NCI-H2196 (cell line): ENCODE measurements at regions not wholly inside any gene's neighbourhood (a gene's known extent, or its start where the extent isn't known, plus 50 kb on each side); places are given as distances from the start of the nearest gene placed in this dataset.
"Not testable (repeated sequence)": the region's sequence is repeated elsewhere in the genome, so short reads cannot be mapped to it uniquely, and the experiment has no call there.

Experiments used
- DNase-seq: peaks from one replicate; lab custom pipeline; 2025; ENCODE audit not compliant: unreplicated experiment; lab: John Stamatoyannopoulos, UW

DNA sequence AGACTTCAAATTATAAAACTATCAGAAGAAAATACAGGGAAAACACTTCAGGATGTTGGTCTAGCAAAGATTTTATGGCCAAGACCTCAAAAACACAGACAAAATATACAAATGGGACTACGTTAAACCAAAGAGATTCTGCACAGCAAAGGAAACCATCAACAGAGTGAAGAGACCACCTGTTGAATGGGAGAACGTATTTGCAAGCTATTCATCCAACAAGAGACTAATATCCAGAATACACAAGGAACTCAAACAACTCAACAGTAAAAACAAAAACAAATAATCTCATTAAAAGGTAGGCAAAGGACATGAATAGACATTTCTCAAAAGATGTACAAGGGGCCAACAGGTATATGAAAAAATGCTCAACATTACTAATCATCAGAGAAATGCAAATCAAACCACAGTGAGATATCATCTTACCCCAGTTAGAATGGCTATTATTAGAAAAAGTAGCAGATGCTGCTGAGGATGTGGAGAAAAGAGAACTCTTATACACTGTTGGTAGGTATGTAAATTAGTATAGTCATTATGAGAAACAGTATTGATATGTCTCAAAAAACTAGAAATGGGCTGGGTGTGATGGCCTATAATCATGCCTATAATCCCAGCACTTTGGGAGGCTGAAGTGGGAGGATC is 112.6 kb downstream of the LRIG2 start:
- DNase-seq, result no peak

DNA sequence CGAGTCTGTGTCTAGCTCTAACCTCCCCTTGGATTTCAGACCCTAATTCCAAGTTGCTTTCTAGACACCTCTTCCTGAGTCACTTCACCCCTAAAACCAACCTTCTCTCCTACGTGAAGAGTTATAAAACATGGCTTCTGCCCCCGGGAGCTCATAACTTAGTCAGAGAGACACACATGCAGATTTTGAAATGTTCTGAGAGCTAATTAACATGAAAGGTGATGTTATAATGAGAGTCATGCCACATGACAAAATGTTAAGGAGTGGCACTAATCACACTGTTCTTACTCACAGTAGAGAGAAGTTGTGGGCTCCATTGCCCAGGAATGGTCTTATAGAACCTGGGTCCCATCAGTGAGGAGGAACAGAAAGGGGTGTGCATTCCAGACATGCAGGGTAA is 117.1 kb downstream of the LRIG2 start:
- no peak for DNase-seq

DNA sequence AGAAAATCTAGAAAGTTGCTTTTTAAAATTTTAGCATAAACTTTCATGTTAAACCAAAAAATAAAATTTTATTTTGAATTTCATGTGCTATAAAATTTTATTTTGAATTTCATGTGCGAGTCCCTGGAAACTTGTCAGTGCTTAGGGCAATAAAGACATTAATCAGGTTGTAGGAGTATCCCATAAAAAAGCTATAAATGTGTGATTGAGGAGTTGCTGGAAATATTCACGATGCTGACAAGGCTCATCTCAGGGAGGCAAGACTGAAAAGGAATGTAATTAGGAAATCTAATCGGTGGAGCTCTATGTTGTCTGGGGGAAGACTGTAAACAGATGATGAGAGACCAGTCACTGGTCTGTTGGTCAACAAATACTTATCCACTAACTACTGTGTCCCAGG is 117.9 kb downstream of the LRIG2 start:
- DNase-seq, result no peak

DNA sequence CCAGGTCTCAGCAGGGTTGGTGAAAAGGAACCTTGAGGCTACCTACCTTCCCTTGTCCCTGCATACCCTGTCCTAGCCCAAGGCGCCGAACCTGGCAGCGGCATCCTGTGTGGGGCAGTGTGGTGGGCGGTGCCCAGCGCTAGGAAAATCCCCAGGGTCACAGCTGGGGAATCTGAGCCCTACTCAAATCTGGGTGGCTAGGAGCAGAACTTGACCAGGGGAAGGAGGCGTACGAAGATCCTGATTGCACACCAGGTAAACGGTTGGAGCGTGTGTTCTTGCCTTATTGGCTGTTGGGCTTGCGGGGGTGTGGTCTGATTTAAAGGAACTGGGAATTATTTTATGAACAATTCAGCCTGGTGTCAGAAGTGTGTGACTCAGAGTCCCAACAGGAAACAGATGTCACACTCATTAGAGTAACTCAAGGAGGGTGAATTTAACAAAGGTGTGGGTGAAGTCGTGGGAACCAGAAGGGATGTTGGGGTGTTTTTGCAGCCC is 118.6 kb downstream of the LRIG2 start:
- no peak for DNase-seq

DNA sequence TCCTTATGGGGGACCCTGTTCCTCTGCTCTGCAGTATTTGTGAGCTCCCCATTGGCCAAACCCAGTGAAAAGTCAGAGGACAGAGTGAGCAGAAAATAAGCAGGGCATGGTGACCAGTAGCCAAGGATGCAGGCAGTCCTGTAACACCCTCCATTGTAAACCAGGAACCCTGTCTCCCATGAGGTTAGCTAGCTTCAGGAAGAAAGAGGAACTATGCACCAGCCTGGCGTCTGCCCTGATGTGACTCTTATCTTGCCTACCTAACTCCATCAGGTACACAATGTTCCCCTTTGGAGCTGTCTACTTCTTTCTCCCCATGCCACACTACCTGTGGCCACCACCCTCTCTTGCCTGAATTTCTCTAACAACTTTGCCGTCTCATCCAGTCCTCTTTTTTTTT is 119.2 kb downstream of the LRIG2 start:
- no peak for DNase-seq

DNA sequence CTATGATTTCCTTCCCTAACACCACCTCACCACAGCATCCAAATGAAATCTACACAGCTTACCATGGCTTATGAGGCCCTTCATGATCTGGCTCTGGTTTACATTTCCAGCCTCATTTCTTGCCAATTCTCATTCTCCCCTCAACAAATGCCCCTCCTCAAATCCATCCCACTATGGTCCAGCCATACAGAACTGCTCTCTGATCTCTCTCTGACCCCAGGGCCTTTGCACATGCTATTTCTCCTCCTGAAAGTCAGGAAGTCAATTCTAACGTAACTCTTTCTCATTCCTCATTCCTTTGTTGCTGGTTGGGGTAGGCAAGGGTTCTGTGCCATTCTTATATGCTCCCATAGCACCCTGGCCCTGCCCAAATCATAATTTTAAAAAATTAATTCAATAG is 120.0 kb downstream of the LRIG2 start:
- DNase-seq, result no peak

DNA sequence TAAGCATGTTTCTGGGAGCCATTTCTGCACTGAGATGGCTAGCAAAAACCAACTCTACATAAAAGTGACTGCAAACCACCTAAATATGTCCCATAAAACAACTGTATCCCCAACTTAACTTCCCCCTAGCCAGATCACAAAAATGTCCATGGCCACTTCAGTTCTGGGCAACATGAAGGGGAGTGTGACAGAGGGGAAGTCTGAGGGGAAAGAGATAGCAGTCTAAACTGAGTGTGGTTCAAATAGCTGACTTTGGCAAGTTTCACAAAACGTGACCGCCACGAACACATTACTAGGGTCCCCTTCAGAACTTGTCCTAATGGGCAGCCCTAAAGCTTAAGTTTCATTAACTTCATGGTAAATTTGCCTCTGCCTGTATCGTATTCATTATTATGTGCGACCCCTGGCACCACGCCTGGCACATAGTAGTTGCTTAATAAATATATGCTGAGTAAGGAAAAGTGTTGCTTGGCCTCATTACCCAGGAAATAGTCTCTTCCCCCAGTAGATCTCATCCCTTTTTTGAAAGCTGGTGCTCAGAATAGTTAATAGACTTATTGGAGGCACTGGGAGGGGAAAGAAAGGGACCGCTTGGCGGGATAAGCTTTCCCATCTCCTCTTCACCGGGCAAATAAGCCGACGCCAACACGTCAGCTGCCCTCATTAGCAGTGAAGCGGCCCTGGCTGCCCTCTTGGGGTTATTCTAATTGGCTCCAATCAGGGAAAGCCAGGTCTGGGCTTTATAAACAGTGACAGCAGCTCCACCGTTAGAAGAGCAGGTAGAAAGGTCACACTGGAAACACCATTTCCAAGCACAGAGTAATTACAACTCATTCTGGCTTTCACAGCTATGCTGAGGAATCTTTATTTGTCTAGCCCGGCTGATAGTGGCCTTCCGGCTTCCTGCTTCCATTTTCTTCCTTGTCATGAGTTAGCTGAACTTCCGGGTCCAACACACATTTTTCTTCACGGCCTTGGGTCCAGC is 122.1 kb downstream of the LRIG2 start:
- DNase-seq, result no peak

DNA sequence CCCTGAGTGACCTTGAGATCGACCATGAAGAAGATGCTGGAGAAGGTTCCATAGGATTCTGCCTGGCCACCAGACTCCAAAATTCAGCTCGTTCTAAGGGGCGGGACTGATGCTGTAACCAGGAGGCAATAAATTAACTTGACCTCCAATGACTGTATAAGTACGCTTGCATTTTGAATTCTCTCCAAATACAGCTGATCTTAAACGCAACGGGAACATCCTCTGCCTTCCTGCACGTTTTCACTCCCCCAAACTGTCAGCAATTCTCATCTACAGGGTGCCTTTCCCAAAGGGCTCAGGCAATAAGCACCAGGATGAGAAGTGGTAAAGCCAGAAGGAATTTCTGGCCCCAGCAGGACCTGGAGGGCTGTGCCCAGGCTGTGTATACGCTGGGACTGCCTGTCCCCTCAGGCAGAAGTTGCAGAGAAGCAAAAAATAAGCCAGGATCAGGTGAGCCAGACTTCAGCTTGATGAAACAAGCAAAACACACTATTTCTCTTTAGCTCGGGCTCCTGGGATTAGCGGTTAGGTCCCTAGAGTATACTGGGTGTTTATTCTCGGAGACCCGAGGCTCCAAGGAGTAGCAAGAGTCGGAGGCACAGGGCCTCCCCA is 124.8 kb downstream of the LRIG2 start:
- DNase-seq, result no peak

DNA sequence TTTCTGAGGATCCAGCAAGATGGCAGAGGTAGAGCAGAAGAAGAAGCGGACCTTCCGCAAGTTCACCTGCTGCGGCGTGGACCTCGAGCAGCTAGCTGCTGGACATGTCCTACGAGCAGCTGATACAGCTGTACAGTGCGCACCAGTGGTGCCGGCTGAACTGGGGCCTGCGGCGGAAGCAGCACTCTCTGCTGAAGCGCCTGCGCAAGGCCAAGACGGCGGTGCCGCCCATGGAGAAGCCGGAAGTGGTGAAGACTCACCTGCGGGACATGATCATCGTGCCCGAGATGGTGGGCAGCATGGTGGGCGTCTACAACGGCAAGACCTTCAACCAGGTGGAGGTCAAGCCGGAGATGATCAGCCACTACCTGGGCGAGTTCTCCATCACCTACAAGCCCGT is 125.8 kb downstream of the LRIG2 start:
- no peak for DNase-seq

DNA sequence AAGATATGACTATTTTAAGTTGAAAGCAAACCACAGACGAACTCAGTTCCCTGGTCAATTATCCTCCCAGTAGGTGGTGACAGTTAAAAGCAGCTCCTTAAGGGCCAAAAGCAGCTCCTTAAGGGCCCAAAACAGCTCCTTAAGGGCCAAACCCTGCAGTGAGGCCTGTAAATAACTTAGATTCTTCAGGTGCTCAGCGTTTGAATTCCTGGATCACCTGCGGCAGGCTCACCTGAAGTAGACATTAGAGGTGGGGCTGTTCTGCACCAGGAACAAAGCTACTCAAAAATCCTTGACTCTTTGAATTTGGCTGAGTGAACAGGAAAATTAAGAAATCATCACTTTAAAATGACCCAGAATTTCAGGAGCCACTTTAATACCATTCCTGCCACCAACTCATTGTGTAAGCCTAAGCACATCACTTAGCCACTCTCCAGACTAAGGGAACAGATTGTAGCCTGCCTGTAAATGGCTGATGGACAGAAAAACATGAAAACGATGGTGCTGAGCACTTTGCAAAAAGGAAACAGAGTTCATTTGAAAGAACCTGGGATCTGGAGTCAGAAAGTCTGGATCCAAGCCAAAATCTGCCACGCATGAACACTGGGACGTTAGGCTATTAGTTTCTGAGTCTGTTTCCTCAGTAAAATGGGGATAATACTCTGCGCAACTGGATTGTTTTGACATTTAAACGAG is 126.9 kb downstream of the LRIG2 start:
- peak; percentile 8 for DNase-seq

DNA sequence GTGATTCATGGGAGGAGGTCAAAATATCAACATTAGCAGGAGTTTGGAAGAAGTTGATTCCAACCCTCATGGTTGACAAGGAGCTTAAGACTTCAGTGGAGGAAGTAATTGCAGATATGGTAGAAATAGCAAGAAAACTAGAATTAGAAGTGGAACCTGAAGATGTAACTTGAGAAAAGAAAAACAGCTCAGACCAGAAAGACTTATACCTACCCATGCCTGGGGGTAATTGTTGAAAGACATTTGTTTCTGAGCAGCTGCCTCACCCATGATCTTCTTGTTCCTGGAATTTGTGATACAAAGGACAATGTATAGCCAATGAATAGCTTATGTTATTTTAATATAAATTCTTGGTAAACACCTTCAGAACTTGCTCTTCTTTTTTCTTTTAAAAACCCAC is 128.6 kb downstream of the LRIG2 start:
- no peak for DNase-seq

DNA sequence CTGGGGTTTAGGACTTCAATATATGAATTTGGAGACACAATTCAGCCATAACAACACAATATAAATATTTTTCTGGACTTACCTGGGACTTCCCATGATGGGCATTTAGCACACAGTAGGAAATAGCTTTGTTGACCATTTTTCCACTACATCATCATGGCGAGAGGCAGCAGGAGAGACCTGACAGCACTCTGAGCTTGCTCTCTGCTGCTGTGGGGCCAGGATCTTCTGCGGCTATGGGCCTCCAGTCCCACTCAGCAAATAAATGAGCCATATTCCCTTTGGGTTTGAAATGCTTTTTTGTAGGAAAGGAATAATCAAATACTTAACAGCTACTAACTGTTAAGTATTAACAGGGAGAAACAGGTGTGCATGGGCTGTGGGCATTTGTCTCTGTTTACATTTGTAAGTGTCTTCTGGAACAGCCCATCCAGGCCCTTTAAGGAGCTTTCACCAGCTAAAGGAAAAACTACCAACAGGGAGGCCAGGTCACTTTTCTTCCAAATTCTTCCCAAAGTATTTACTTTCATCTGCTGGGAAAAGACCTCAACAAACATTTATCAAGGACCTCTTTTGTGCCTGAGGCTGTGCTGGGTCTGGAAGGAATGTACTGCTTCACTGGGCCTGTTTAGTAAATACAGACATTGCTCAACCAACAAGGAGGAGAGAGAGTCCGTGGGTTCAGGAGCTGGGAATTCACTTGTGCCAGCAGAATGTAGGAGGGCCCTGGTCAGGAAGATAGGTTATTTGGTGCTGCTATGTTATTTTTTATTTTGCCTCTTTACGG is 133.2 kb downstream of the LRIG2 start:
- DNase-seq, result no peak

DNA sequence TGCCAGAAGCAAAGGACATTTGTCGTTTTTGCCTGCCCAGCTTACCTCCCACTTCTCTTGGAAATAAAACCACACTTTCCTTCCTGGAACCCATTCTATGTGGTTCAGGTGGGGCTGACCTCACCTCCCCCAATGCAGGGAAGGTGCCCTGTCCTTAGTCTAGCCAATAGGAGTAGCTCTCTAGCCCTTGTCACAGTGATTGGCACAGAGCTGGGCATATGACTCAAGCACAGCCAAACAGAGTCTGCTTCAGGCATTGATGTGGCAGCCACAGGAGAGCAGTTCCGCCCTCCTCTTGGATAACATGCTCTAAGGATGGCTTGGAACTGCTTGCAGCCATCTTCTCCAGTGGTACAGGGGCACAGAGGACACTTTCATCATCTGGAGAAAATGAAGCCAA is 134.0 kb downstream of the LRIG2 start:
- no peak for DNase-seq

DNA sequence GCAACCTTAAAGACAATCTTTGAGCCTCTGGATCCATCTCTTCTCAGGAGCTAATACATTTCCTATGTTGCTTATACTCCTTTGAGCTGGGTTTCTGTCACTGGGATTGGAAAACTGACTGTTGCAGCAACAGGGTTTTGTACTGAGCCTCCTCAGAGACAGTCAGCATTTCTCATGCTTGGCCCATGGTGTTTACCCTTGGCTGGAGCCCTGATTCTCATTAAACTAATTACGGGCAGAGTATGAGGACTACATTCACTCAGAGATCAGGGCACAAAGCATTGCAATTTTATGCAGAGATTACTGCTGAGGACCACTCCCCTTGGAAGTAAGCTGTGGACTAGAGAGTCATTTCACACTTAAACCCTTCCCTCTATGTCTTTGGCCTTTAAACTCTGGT is 134.5 kb downstream of the LRIG2 start:
- no peak for DNase-seq

DNA sequence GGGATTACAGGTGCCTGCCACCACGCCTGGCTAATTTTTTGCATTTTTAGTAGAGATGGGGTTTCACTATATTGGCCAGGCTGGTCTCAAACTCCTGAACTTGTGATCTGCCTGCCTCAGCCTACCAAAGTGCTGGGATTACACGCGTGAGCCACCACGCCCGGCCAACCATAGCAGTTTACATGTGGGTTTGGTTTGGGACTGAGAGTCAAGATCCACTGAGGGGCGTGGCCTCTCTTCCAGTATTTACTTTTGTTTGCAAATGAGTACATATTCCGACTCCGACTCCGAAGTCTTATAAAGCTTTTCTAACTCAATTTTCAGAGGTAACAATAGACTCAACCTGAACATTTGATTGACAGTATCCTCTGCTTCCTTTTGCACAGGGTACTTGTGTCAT is 135.4 kb downstream of the LRIG2 start:
- not testable (repeated sequence) for DNase-seq

DNA sequence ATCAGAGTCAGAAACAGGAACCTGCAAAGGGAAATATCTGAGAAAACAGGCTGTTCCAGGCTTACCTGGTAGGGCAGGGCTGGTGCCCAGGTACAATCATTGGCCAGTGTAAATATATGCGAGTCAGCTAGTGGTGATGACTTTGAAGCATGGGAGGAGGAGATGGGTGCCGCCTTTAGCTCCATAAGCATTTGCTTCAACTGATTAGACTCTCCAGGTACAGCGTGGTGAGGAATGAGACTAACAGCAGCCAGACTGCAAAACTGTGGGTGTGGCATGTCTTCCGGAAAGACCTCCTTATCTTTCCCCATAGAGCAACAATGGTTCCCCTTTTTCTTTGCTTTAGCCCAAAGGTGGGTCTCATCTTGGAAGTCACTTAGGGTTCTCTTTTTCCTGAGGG is 137.2 kb downstream of the LRIG2 start:
- DNase-seq, result no peak

DNA sequence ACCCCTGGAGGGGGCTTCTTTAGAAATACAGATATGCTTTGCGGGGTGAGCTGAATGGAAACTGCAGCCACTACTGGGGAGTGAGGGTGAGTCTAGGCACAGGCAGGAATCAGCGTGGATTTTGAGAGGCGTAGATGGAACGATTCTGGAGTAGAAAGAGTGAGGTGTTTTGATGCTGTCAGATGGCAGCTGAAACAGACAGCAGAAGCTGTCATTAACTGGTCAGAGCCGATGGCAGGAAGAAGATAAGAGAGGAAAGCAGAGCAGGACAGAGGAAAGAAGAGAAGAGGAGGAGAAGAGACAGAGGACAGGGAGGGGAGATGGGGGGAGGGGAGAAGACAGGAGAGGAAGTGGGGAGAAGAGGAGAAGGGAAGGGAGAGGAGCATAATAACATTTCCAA is 138.5 kb downstream of the LRIG2 start:
- DNase-seq, result no peak

DNA sequence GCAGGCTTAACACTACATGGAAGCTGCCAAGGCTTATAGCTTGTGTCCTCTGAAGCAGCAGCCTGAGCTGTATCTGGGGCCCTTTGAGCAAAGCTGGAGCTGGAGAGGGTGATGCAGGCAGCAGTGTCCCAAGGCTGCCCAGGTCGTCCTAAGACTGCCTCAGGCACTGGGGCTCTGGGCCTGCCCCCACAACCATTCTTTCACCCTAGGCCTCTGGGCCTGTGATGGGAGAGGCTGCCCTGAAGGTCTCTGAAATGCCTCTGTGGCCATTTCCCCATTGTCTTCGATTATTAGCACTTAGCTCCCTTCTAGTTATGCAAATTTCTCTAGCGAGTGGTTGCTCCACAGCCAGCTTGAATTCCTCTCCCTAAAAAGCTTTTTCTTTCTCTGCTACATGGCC is 142.0 kb downstream of the LRIG2 start:
- DNase-seq, result no peak

DNA sequence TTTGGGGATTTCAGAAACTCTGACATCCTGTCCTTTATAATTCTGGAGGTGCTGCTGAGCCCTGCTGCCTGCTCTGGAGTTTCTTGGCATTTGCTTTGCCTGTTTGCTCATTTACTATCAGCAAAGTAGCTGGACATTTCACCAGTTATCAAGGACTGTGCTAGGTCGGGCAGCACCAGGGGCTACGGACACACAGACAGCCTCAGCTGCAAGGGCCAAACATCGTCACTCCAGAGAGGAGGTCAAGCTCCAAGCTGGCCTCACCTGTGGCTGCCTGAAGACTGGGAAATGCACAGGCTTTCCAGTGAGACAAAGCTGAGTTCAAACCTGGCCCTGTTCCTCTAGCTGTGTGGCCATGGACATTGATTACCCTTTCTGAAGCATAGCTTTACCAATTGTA is 143.7 kb downstream of the LRIG2 start:
- DNase-seq, result no peak

DNA sequence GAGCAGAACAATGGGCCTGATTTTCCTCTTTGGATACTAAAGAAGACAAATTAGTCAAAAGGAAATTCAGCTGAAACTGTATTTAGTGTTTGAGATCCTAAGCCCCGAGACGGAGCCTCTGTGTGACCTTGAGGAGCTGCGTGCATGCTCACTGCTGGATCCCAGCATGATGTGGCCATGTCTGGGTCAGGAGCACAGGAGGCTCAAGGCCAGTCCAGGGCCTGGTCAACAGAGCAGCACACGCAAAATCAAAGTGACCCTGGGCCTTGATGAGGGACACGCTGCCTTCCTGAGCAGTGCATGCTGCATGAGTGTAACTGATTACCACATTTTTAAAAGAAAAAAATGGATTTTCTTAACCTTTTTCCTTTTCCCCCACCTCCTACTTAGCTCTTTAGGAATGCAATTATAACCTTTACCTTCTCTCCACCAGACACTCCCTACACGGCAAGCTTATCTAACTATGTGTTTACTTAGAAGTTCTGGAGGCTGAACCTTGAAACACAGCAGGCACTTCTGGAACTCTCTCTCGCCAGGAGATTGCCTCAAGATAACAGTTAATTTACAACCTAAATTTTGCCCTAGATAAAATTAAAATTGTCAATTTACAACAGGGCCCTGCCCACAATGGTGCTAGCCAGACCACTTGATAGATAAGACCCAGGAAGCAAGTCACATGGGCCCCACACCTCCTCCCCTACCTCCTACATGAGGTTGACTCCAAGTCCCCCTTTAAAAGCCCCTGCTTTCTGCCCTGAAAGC is 144.6 kb downstream of the LRIG2 start:
- DNase-seq, result no peak
